GM13976 (cell line): ENCODE measurements at regions not wholly inside any gene's neighbourhood (a gene's known extent, or its start where the extent isn't known, plus 50 kb on each side); places are given as distances from the start of the nearest gene placed in this dataset.
"Not testable (repeated sequence)": the region's sequence is repeated elsewhere in the genome, so short reads cannot be mapped to it uniquely, and the experiment has no call there.

ENCODE experiments used
- DNase-seq: peaks from one replicate; pipeline ENCODE4 v3.0.0; 2012; ENCODE audit warnings: low spot score
- in situ Hi-C: fragments of 300-500 bp; cut with MboI; formaldehyde crosslinking; loops from one replicate; pipeline ENCODE4 v1.12.0; 2022; ENCODE audit warnings: low sequenced_read_pairs, mixed read lengths, inconsistent platforms; ENCODE audit not compliant: unreplicated experiment
- TF ChIP-seq, protein P1 (sequence below): IDR thresholded peaks from 2 replicates; pipeline ENCODE4 v1.5.1; 2012; ENCODE audit warnings: borderline replicate concordance, mild to moderate bottlenecking; ENCODE audit not compliant: insufficient read depth; ENCODE audit errors: extremely low read depth, missing control alignments, control extremely low read depth

DNA sequence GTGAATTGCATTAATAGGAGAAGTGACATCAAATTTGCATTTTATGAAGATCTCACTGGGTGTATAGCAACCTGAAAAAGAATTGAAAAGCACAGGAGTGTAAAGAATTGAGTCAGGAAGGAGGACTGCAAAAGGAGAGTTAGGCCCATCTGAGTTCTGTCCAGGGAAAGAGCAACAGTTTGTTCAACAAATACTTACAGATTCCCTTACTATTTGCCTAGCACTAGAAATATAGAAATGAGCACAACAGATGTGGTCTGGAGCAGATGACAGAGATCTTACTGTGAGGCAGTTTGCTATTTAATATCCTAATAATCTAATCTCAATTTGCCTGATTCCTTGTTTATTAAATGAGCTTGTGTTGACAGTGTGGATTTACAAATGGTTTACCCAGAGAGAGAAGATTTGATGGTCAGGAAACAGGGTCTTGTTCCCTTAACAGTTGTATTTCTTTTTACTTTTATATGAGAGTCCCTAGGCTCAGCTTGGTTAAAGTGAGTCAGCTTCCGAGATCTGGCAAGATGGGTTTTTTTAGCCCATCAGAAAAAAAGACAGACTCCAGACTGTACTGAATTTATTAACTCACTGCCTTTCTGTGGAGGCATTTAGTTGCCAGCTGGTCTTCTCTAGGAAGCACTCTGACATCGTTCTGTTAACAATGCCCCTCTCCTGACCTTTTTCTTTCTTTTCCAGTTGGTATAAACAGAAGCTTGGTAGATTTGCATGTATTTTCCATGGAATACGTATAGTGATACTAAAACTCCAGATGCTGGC, 229.7 kb downstream of the TTC6 start:
- no peak for DNase-seq
- in situ Hi-C loops = no loop called here
- TF ChIP-seq, protein P1, sequence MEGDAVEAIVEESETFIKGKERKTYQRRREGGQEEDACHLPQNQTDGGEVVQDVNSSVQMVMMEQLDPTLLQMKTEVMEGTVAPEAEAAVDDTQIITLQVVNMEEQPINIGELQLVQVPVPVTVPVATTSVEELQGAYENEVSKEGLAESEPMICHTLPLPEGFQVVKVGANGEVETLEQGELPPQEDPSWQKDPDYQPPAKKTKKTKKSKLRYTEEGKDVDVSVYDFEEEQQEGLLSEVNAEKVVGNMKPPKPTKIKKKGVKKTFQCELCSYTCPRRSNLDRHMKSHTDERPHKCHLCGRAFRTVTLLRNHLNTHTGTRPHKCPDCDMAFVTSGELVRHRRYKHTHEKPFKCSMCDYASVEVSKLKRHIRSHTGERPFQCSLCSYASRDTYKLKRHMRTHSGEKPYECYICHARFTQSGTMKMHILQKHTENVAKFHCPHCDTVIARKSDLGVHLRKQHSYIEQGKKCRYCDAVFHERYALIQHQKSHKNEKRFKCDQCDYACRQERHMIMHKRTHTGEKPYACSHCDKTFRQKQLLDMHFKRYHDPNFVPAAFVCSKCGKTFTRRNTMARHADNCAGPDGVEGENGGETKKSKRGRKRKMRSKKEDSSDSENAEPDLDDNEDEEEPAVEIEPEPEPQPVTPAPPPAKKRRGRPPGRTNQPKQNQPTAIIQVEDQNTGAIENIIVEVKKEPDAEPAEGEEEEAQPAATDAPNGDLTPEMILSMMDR = no peak

DNA sequence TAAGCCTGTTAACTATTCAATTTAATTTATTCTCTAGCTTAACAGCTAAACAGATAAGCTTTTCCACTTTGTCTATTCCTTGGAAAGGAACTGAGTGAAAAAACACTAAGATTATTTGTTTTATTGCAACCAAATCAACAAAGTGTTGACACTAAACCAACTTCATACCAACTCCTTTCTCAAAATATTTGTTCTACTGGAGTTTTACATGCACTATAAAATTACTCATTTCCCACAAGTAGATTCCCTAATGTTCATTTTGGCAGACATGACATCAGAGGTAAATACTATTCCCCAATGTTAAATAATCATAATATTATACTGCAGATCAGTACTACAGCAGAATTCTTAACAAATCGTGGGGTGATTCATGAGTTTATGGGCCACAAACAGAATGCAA, 231.4 kb downstream of the TTC6 start:
- in situ Hi-C loops = no loop called here
- TF ChIP-seq, protein P1 = no peak
- DNase-seq = no peak

DNA sequence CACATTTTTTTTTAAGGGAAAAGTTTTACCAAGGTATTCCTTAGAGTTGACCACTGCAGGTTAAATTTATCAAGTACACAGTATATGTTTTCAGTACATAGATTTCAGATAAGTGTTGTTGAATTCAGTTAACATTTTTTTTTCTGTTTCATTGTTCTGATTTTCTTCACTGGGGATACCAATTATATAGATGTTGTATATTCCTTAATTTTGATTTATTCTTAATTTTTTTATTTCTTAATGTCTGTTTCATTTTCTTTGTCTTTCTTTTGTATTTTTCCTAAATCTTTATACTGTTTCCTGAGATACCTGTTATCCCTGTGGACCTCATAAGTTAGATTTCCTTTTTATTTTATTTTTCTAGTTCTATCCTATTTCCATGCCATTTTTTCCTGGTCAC, 234.8 kb downstream of the TTC6 start:
- TF ChIP-seq, protein P1 = no peak
- in situ Hi-C loops = no loop called here
- DNase-seq = no peak

DNA sequence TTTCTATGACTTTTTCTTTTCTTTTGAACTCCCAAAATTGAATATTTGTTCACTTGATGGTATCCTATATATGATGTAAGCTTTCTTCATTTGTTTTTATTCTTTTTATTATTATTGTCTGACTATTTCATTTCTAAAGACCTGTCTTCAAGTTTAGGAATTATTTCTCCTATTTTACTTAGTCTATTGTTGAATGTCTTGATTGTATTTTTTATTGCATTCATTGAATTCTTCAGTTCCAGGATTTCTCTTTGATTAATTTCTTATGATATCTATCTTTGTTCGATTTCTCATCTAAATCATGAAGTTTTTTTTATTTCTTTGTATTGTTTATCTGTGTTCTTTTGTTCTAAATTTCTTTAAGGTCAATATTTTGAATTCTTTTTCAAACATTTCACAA, 238.8 kb downstream of the TTC6 start:
- TF ChIP-seq, protein P1 = no peak
- DNase-seq = no peak
- in situ Hi-C loops = no loop called here

DNA sequence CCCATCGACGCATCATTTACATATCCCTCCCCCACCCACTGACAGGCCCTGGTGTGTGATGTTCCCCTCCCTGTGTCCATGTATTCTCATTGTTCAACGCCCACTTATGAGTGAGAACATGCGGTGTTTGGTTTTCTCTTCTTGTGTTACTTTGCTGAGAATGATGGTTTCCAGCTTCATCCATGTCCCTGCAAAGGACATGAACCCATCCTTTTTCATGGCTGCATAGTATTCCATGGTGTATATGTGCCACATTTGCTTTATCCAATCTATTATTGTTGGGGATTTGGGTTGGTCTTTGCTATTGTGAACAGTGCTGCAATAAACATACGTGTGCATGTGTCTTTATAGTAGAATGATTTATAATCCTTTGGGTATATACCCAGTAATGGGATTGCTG, 243.3 kb downstream of the TTC6 start:
- DNase-seq, in situ Hi-C loops: not testable (repeated sequence)

DNA sequence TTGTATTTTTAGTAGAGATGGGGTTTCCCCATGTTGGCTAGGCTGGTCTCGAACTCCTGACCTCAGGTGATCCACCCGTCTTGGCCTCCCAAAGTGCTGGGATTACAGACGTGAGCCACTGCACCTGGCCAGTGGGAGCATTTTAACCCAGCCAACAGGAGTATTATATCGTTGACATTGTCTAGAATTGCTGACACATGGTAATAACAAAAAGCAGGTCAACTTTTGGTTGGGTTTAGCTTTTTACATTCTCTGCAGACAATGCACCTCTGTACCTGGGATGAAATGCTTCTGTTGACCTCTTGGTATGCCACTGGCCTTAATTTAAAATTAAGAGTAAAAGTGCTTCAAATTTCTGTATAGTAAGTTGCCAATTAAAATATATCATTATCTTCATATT, 245.6 kb downstream of the TTC6 start:
- DNase-seq, in situ Hi-C loops: not testable (repeated sequence)

DNA sequence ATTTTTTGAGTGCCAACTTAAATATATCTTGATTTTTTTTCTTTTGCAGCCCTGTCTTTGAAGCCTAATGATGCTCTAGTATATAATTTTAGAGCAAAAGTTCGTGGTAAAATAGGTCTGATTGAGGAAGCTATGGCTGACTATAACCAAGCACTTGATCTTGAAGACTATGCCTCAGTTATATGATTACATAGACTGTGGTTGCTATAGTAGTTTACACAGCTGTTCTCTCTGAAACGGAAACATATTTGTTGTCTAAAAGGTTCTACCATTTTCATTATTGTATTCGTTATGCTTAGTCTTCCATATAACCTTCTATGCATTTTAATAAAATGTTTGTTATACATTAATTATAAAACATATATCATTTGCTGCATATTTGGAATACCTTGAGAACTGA, 246.7 kb downstream of the TTC6 start:
- in situ Hi-C loops = no loop called here
- DNase-seq = no peak
- TF ChIP-seq, protein P1 = no peak
